HL-60 (cell line): ENCODE measurements at regions not wholly inside any gene's neighbourhood (a gene's known extent, or its start where the extent isn't known, plus 50 kb on each side); places are given as distances from the start of the nearest gene placed in this dataset.

Experiments
- DNase-seq, 2 experiments: peaks; one replicate each; pipeline ENCODE4 v3.0.0-alpha.2; 2010 to 2020; ENCODE audit warnings: low read depth in 1 of 2, low spot score in 1 of 2
- H3K27ac ChIP-seq: fragments of 250-450 bp; sonication (Bioruptor Pico); replicated peaks from 2 replicates; pipeline ENCODE4 v1.5.1; 2020; ENCODE audit warnings: mild to moderate bottlenecking, moderate library complexity
- H3K27me3 ChIP-seq: fragments of 250-450 bp; sonication (Bioruptor Pico); 2 replicates; pipeline ENCODE4 v1.5.1; 2021; ENCODE audit warnings: mild to moderate bottlenecking, moderate library complexity; ENCODE audit not compliant: insufficient read depth, poor library complexity, severe bottlenecking
- H3K4me3 ChIP-seq: replicated peaks from 2 replicates; pipeline ENCODE4 v1.5.1; 2011; ENCODE audit warnings: mild to moderate bottlenecking, control low read depth, low read length; ENCODE audit not compliant: insufficient read depth
- CTCF ChIP-seq: IDR thresholded peaks from one replicate; pipeline ENCODE4 v1.5.1; 2011; ENCODE audit warnings: low read length, control low read depth, inconsistent platforms; ENCODE audit not compliant: insufficient read depth
- GABPA ChIP-seq: IDR thresholded peaks from 2 replicates; pipeline ENCODE4 v1.6.1; 2012; ENCODE audit warnings: low read depth
- POLR2AphosphoS5 ChIP-seq: IDR thresholded peaks from 2 replicates; pipeline ENCODE4 v1.6.1; 2012; ENCODE audit warnings: low read depth
- REST ChIP-seq: IDR thresholded peaks from 2 replicates; pipeline ENCODE4 v1.6.1; 2012; ENCODE audit warnings: low read depth; ENCODE audit not compliant: insufficient replicate concordance
- SPI1 ChIP-seq: IDR thresholded peaks from 2 replicates; pipeline ENCODE4 v1.6.1; 2012; ENCODE audit warnings: low read depth, mild to moderate bottlenecking, borderline replicate concordance

GRCh38 chr11:69231466-69232018 is 62.4 kb upstream of the MYEOV start:
- DNase-seq = no peak
- no peaks in the 10 kb centered on the region for H3K27me3 ChIP-seq
- TF ChIP-seq GABPA (no peak), SPI1 (no peak), CTCF (no peak), REST (no peak), POLR2AphosphoS5 (no peak)
- no peak overlapping the region for H3K27ac ChIP-seq
- no peak overlapping the region for H3K4me3 ChIP-seq

- H3K27me3 ChIP-seq = no peaks in the 10 kb centered on the region
- no peak overlapping the region for H3K4me3 ChIP-seq
- no peak overlapping the region for H3K27ac ChIP-seq
- TF ChIP-seq CTCF = no peak
- no peak for TF ChIP-seq POLR2AphosphoS5
- no peak for TF ChIP-seq GABPA
- no peak for TF ChIP-seq REST
- DNase-seq = no peak
These were observed 60.9 kb upstream of the MYEOV start for GRCh38 chr11:69232821-69233743.

GRCh38 chr11:69233744-69234570 is 60.0 kb upstream of the MYEOV start:
- Histone ChIP-seq H3K4me3 (no peak overlapping the region), H3K27ac (no peak overlapping the region), H3K27me3 (no peaks in the 10 kb centered on the region)
- DNase-seq = no peak
- TF ChIP-seq CTCF = no peak
- TF ChIP-seq GABPA = no peak
- TF ChIP-seq POLR2AphosphoS5 = no peak
- no peak for TF ChIP-seq SPI1
- no peak for TF ChIP-seq REST
